Osteocyte (in vitro differentiated cells): ENCODE measurements at regions not wholly inside any gene's neighbourhood (a gene's known extent, or its start where the extent isn't known, plus 50 kb on each side); places are given as distances from the start of the nearest gene placed in this dataset.

Experiments used
- DNase-seq: peaks from one replicate; pipeline ENCODE4 v3.0.0; 2021; ENCODE audit warnings: mixed read lengths; ENCODE audit not compliant: unreplicated experiment; ENCODE audit errors: extremely low spot score
- H3K27ac Mint-ChIP-seq: one replicate; pipeline ENCODE4 v1.8.0; 2021; ENCODE audit warnings: mild to moderate bottlenecking, mixed read lengths; ENCODE audit not compliant: unreplicated experiment
- H3K27me3 Mint-ChIP-seq: one replicate; pipeline ENCODE4 v1.8.0; 2021; ENCODE audit warnings: mixed read lengths; ENCODE audit not compliant: unreplicated experiment
- H3K36me3 Mint-ChIP-seq: one replicate; pipeline ENCODE4 v1.8.0; 2021; ENCODE audit warnings: mixed read lengths; ENCODE audit not compliant: unreplicated experiment
- H3K4me1 Mint-ChIP-seq: one replicate; pipeline ENCODE4 v1.8.0; 2021; ENCODE audit warnings: mixed read lengths; ENCODE audit not compliant: unreplicated experiment
- H3K4me3 Mint-ChIP-seq: one replicate; pipeline ENCODE4 v1.8.0; 2021; ENCODE audit warnings: mild to moderate bottlenecking, moderate library complexity, mixed read lengths; ENCODE audit not compliant: unreplicated experiment
- H3K9me3 Mint-ChIP-seq: one replicate; pipeline ENCODE4 v1.8.0; 2021; ENCODE audit warnings: mixed read lengths; ENCODE audit not compliant: unreplicated experiment
- TF ChIP-seq, protein P1 (sequence below): fragments of 200-600 bp; sonication (generic); IDR thresholded peaks from 2 replicates; pipeline ENCODE4 v1.5.0; 2021; ENCODE audit warnings: antibody characterized with exemption, mild to moderate bottlenecking, moderate library complexity

DNA sequence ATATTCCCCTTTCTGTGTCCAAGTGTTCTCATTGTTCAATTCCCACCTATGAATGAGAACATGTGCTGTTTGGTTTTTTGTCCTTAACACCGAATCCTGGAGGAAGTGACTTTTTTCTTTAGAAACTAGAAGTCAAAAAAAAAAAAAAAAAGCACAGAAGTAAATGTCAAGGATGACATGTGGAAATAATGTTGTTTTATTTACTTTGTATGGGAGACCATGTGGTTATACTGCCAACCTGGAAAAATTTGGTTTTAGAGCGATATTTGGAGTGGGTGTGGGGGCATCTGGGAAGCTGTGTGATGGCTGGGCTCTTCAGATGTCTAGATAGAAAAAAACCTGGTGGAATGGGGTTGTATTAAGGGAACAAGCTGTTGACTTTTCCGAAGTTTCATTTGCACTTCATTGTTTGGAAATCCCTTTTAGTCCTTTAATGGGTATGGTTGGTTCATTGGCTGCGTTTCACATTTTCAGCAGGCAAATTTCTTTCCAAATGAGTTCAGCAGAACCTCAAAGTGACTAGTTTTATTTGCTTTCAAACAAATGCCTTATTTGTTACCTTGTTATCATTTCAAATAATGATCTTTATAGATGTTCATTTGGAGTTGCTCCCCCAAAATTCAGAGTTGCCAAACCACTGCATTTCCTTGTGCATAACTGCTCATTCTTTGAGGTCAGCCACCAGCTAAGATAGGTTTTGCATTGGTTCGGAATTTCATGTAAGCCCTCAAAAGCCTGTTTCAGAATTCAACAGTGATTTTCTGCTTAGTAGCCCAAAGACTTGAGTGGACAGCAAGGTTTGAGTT lies 508.2 kb downstream of the METTL15 start:
- H3K4me1 Mint-ChIP-seq = peaks cover 34% of the 10 kb centered on the region
- no peaks in the 10 kb centered on the region for H3K27me3 Mint-ChIP-seq
- no peak for DNase-seq
- H3K27ac Mint-ChIP-seq = no peak overlapping the region
- TF ChIP-seq, protein P1, sequence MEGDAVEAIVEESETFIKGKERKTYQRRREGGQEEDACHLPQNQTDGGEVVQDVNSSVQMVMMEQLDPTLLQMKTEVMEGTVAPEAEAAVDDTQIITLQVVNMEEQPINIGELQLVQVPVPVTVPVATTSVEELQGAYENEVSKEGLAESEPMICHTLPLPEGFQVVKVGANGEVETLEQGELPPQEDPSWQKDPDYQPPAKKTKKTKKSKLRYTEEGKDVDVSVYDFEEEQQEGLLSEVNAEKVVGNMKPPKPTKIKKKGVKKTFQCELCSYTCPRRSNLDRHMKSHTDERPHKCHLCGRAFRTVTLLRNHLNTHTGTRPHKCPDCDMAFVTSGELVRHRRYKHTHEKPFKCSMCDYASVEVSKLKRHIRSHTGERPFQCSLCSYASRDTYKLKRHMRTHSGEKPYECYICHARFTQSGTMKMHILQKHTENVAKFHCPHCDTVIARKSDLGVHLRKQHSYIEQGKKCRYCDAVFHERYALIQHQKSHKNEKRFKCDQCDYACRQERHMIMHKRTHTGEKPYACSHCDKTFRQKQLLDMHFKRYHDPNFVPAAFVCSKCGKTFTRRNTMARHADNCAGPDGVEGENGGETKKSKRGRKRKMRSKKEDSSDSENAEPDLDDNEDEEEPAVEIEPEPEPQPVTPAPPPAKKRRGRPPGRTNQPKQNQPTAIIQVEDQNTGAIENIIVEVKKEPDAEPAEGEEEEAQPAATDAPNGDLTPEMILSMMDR = no peak
- peaks cover 2% of the 10 kb centered on the region for H3K36me3 Mint-ChIP-seq
- H3K4me3 Mint-ChIP-seq = no peak overlapping the region
- peaks cover 2% of the 10 kb centered on the region for H3K9me3 Mint-ChIP-seq

DNA sequence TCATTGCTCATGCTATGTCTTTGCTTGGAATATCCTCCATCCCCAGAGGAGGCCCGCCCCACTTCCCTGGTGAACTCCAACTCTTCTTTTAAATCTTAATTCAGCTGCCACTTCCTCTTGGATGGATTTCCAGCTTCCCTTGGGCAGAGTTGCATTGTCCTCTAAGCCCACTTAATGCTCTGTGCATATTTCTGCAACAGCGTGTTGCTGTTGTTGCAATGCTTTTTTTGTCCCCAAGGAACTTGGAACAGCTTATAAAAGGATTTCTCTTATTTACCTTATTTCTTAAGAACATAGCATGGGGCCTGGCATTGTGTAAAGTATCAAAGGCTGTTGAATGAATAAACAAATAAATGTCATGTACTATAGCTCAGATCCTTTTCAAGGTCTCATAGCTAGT lies 507.4 kb downstream of the METTL15 start:
- peaks cover 2% of the 10 kb centered on the region for H3K36me3 Mint-ChIP-seq
- DNase-seq = no peak
- no peak overlapping the region for H3K4me3 Mint-ChIP-seq
- H3K27me3 Mint-ChIP-seq = no peaks in the 10 kb centered on the region
- no peak overlapping the region for H3K27ac Mint-ChIP-seq
- H3K9me3 Mint-ChIP-seq = peaks cover 2% of the 10 kb centered on the region
- TF ChIP-seq, protein P1 = no peak
- H3K4me1 Mint-ChIP-seq = peaks cover 34% of the 10 kb centered on the region

DNA sequence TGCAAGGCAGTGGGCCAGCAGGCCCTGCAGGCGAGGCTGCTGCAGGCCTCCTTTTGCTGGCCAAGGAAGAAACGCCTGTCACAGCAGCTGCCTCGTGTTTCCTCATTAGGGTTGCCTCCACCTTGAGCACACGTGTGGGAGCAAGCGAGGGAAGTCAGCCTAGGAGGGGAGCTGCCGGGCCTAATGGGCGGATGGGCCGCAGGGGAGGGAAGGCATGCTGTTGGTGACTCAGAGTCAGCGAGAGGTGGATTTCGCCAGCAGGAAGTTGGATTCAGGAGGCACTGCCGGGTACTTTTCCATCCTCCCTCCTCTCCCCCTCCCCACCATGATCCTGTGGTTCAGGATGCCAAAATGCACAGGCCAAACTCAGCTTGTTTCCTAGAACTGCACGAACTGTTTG lies 498.7 kb downstream of the METTL15 start:
- Mint-ChIP-seq H3K9me3 (peaks cover 4% of the 10 kb centered on the region), H3K4me3 (no peak overlapping the region), H3K4me1 (peaks cover 5% of the 10 kb centered on the region), H3K27ac (no peak overlapping the region), H3K36me3 (no peaks in the 10 kb centered on the region), H3K27me3 (no peaks in the 10 kb centered on the region)
- DNase-seq = no peak
- TF ChIP-seq, protein P1 = no peak

DNA sequence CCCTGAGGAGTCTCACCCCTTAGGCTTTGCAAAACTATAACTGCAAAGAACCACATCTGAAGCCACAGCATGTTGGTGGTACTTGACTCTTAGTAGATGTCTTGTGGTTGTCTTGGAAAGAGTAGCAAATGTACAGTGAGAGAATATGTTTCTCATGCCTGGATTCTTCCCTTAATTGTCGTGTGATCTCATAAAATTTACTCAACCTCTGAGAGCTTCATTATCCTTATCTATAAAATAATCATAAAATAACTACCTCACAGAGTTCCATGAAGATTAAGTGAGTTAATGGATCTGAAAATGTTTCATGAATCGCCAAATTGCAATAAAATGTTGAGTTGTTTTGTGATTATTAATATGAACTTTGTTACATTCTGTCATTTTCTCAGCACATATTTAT lies 491.5 kb downstream of the METTL15 start:
- Mint-ChIP-seq H3K4me1 (no peaks in the 10 kb centered on the region), H3K9me3 (peaks cover 4% of the 10 kb centered on the region), H3K27me3 (no peaks in the 10 kb centered on the region), H3K36me3 (no peaks in the 10 kb centered on the region), H3K4me3 (no peak overlapping the region), H3K27ac (no peak overlapping the region)
- no peak for DNase-seq
- TF ChIP-seq, protein P1 = no peak

DNA sequence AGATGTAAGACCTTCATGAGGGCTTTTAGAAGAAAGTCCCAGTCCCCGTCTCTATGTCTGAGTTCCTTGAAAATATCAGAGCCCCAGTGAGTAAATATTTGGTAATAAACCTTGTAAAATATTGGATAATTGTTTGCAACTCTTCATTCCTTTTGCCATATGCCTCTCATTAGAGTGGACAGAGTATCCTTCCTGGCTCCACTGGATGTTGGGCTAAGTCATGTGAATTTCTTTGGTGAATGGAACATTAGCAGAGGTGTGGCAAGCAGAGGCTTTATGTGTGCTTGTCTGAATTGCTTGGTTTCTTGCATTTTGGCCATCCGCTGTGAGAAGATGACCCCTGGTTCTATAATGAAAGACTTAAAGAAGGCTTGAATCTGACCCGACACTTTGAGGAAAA lies 490.3 kb downstream of the METTL15 start:
- H3K4me1 Mint-ChIP-seq = no peaks in the 10 kb centered on the region
- TF ChIP-seq, protein P1 = no peak
- H3K27ac Mint-ChIP-seq = no peak overlapping the region
- no peaks in the 10 kb centered on the region for H3K27me3 Mint-ChIP-seq
- DNase-seq = no peak
- H3K9me3 Mint-ChIP-seq = no peaks in the 10 kb centered on the region
- no peak overlapping the region for H3K4me3 Mint-ChIP-seq
- H3K36me3 Mint-ChIP-seq = no peaks in the 10 kb centered on the region
